K562 (cell line): ENCODE measurements at regions not wholly inside any gene's neighbourhood (a gene's known extent, or its start where the extent isn't known, plus 50 kb on each side); places are given as distances from the start of the nearest gene placed in this dataset.

Experiments
- ATAC-seq: fragments of 200-7000 bp; cut with Tn5 transposase; 3 replicates; pipeline ENCODE4 v1.9.1; 2020; ENCODE audit warnings: moderate library complexity
- BruUV-seq: library from RNA; stranded (reverse); fragments of 400-500 nt; replicated peaks from 2 replicates; lab custom pipeline; 2021; lab: Mats Ljungman, UMichigan
- CTCF ChIA-PET: fragments of 300-600 bp; formaldehyde crosslinking; extraction: SDS; loops from one replicate; lab custom pipeline; 2021; ENCODE audit warnings: low intra/inter-chr PET ratio; lab: Yijun Ruan, JAX
- POLR2A ChIA-PET: fragments of 300-600, 350-650 bp; sonication (Branson Sonifier 250); formaldehyde crosslinking; extraction: SDS; loops from one replicate; lab custom pipeline; 2021; ENCODE audit warnings: antibody characterized with exemption, inconsistent platforms; lab: Yijun Ruan, JAX
- DNase-seq, 4 experiments: peaks; one replicate each; pipeline versions ENCODE4 v3.0.0 to v3.0.0-alpha.2; 2011 to 2018; ENCODE audit warnings: low spot score in 3 of 4, mixed read lengths in 3 of 4; ENCODE audit errors: extremely low read depth in 1 of 4
- FAIRE-seq: peaks from 2 replicates; lab custom pipeline; 2011; peaks lifted over from hg19 to GRCh38; lab: Jason Lieb, UNC
- H2AFZ ChIP-seq: 2 replicates; pipeline ENCODE4 v1.6.0; 2011; ENCODE audit warnings: low read depth, low read length, control low read depth, inconsistent platforms
- H3K27ac ChIP-seq: fragments of 200-600 bp; 3 replicates; pipeline ENCODE4 v1.8.0; 2011; ENCODE audit warnings: low read depth, mild to moderate bottlenecking, control low read depth, inconsistent platforms, low read length, moderate library complexity, mixed read lengths; ENCODE audit errors: extremely low read depth
- H3K27me3 ChIP-seq, 2 experiments: fragments of 300-600 bp in 1 of 2; 2 replicates in 1 of 2; 3 replicates in 1 of 2; pipeline versions ENCODE4 v1.6.0 to v1.8.0; 2011; ENCODE audit warnings: inconsistent platforms in 2 of 2, low read length in 2 of 2, mild to moderate bottlenecking in 1 of 2, mixed read lengths in 1 of 2, moderate library complexity in 1 of 2; ENCODE audit not compliant: control insufficient read depth in 2 of 2, insufficient read depth in 2 of 2
- H3K36me3 ChIP-seq: fragments of 300-600 bp; 3 replicates; pipeline ENCODE4 v1.8.0; 2011; ENCODE audit warnings: mild to moderate bottlenecking, low read length, inconsistent platforms; ENCODE audit not compliant: control insufficient read depth, insufficient read depth
- H3K4me1 ChIP-seq, 2 experiments: fragments of 200-600 bp in 1 of 2; replicated peaks in 1 of 2; 2 replicates in 1 of 2; 3 replicates in 1 of 2; pipeline versions ENCODE4 v1.5.1 to v1.8.0; 2011; ENCODE audit warnings: inconsistent platforms in 2 of 2, low read length in 2 of 2, mild to moderate bottlenecking in 1 of 2, mixed read lengths in 1 of 2, moderate library complexity in 1 of 2; ENCODE audit not compliant: control insufficient read depth in 2 of 2, insufficient read depth in 2 of 2
- H3K4me2 ChIP-seq: 2 replicates; pipeline ENCODE4 v1.6.1; 2011; ENCODE audit warnings: low read length, control low read depth, inconsistent platforms, mixed read lengths; ENCODE audit not compliant: insufficient read depth
- H3K4me3 ChIP-seq: fragments of 200-600 bp; sonication (generic), shearing (Covaris generic); 2 replicates; pipeline ENCODE4 v1.5.1; 2016; ENCODE audit warnings: control low read depth, inconsistent platforms
- H3K79me2 ChIP-seq: fragments of 200-600 bp; 3 replicates; pipeline ENCODE4 v1.8.0; 2011; ENCODE audit warnings: low read length, inconsistent platforms; ENCODE audit not compliant: control insufficient read depth, insufficient read depth
- H3K9ac ChIP-seq, 2 experiments: 2 replicates each; pipeline versions ENCODE4 v1.6.0 to v1.6.1; 2011; ENCODE audit warnings: low read depth in 2 of 2, low read length in 2 of 2, control low read depth in 1 of 2, inconsistent platforms in 1 of 2, mild to moderate bottlenecking in 1 of 2, mixed read lengths in 1 of 2; ENCODE audit not compliant: insufficient read depth in 1 of 2
- H3K9me1 ChIP-seq: one replicate; pipeline ENCODE4 v1.6.0; 2011; ENCODE audit warnings: inconsistent platforms, mild to moderate bottlenecking, low read length, moderate library complexity; ENCODE audit not compliant: control insufficient read depth, insufficient read depth
- H3K9me3 ChIP-seq: replicated peaks from 2 replicates; pipeline ENCODE4 v1.5.1; 2011; ENCODE audit warnings: low read depth, low read length, inconsistent platforms; ENCODE audit not compliant: control insufficient read depth, insufficient read depth
- H4K20me1 ChIP-seq: replicated peaks from 2 replicates; pipeline ENCODE4 v1.6.1; 2011; ENCODE audit warnings: low read length, inconsistent platforms, mixed read lengths; ENCODE audit not compliant: control insufficient read depth, insufficient read depth
- C11orf30 ChIP-seq: fragments of 450-650 bp; IDR thresholded peaks from 2 replicates; pipeline ENCODE4 v1.6.1; 2016; ENCODE audit warnings: low read depth, mild to moderate bottlenecking
- EGR1 ChIP-seq: fragments of 450-650 bp; conservative IDR thresholded peaks from 2 replicates; pipeline ENCODE4 v1.6.1; 2017; ENCODE audit warnings: mild to moderate bottlenecking
- ERF ChIP-seq: fragments of 450-650 bp; formaldehyde crosslinking; IDR thresholded peaks from 2 replicates; pipeline ENCODE4 v1.4.0; 2020; ENCODE audit warnings: mild to moderate bottlenecking, mixed read lengths
- ESRRB ChIP-seq: fragments of 250-450 bp; sonication (Bioruptor Pico); IDR thresholded peaks from 2 replicates; pipeline ENCODE4 v1.5.0; 2020; ENCODE audit warnings: mild to moderate bottlenecking, moderate library complexity, borderline replicate concordance
- EZH2 ChIP-seq: IDR thresholded peaks from 2 replicates; pipeline ENCODE4 v1.6.1; 2012; ENCODE audit warnings: low read depth, mild to moderate bottlenecking, inconsistent platforms, low read length, borderline replicate concordance
- ID3 ChIP-seq, 2 experiments: fragments of 250-450 bp in 1 of 2; fragments of 450-650 bp in 1 of 2; sonication (Bioruptor Pico) in 1 of 2; IDR thresholded peaks; 2 replicates each; pipeline versions ENCODE4 v1.6.1 to v1.8.0; 2016 to 2021; ENCODE audit warnings: mild to moderate bottlenecking in 2 of 2, moderate library complexity in 2 of 2, missing compliant biosample characterization in 1 of 2, missing genetic modification characterization in 1 of 2
- MAX ChIP-seq: sonication (generic); formaldehyde crosslinking; IDR thresholded peaks from 2 replicates; pipeline ENCODE4 v1.9.0; 2022; ENCODE audit warnings: mild to moderate bottlenecking, missing genetic modification reagents
- MECOM ChIP-seq: fragments of 250-450 bp; sonication (Bioruptor Pico); IDR thresholded peaks from 2 replicates; pipeline ENCODE4 v1.8.0; 2022; ENCODE audit warnings: inconsistent platforms
- TCF3 ChIP-seq: sonication (generic); formaldehyde crosslinking; IDR thresholded peaks from 2 replicates; pipeline ENCODE4 v1.4.0; 2020; ENCODE audit warnings: mild to moderate bottlenecking, missing genetic modification reagents
- THRA ChIP-seq: fragments of 450-650 bp; IDR thresholded peaks from 2 replicates; pipeline ENCODE4 v1.6.1; 2017; ENCODE audit warnings: mild to moderate bottlenecking, moderate library complexity
- ZNF263 ChIP-seq: sonication (generic); formaldehyde crosslinking; IDR thresholded peaks from 2 replicates; pipeline ENCODE4 v1.8.0; 2022; ENCODE audit warnings: mild to moderate bottlenecking, missing genetic modification reagents, borderline replicate concordance
- ZNF609 ChIP-seq: sonication (generic); formaldehyde crosslinking; IDR thresholded peaks from 2 replicates; pipeline ENCODE4 v1.8.1; 2023; ENCODE audit warnings: missing genetic modification reagents, mild to moderate bottlenecking, borderline replicate concordance
- WGBS: fragments of 100-300 bp; shearing (Covaris generic); methylation state at CpG from one replicate; pipeline ENCODE4 v1.1.6; 2016; ENCODE audit warnings: low coverage, mixed read lengths; ENCODE audit not compliant: insufficient coverage; ENCODE audit errors: missing lambda C conversion rate; 5-methylcytosine and 5-hydroxymethylcytosine counted together
- in situ Hi-C: fragments of 300-500 bp; cut with MboI; formaldehyde crosslinking; loops from 4 replicates; pipeline ENCODE4 v1.15.0; 2018; ENCODE audit warnings: inconsistent platforms, mixed read lengths
- intact Hi-C: fragments of 100-400 bp; cut with micrococcal nuclease; formaldehyde crosslinking; loops from 2 replicates; pipeline ENCODE4 v1.14.2; 2022

GRCh38 chr22:48287031-48287430 is 1524.6 kb downstream of the TBC1D22A start:
- in situ Hi-C loops (no loop called here), intact Hi-C loops (no loop called here)
- Histone ChIP-seq H3K27ac (no peak overlapping the region), H3K9ac (no peak overlapping the region), H4K20me1 (no peaks in the 10 kb centered on the region), H3K27me3 (no peaks in the 10 kb centered on the region), H3K9me1 (no peaks in the 10 kb centered on the region), H3K4me2 (no peak overlapping the region), H3K36me3 (no peaks in the 10 kb centered on the region), H3K79me2 (no peaks in the 10 kb centered on the region), H3K4me1 (no peaks in the 10 kb centered on the region), H2AFZ (no peak overlapping the region), H3K9me3 (no peaks in the 10 kb centered on the region), H3K4me3 (no peak overlapping the region)
- ChIA-PET POLR2A (interaction anchor here (0.5 kb wide), 1 partner anchor 1471 kb away, joined by 3 read pairs; no protein-coding TSS in a partner anchor), CTCF (no interaction called here)
- FAIRE-seq (no peak), ATAC-seq (no peak), DNase-seq (no peak)
- no TSS peak for BruUV-seq
- WGBS, result 3% methylated on average over 5 of the region's 5 CpGs
- TF ChIP-seq EGR1 (no peak), C11orf30 (no peak), MAX (no peak), MECOM (CRISPR knock-in tag) (no peak), ID3 (CRISPR knock-in tag; IDR thresholded peaks at IDR 0.05) (no peak), ID3 (tag; IDR thresholded peaks at IDR 0.05) (no peak), TCF3 (no peak), ZNF263 (CRISPR knock-in tag) (no peak), ESRRB (CRISPR knock-in tag) (no peak), ZNF609 (CRISPR knock-in tag) (no peak), ERF (no peak), THRA (no peak), EZH2 (no peak)
